ENCODE measurements at regions not wholly inside any gene's neighbourhood (a gene's known extent, or its start where the extent isn't known, plus 50 kb on each side); places are given as distances from the start of the nearest gene placed in this dataset.
"Not testable (repeated sequence)": the region's sequence is repeated elsewhere in the genome, so short reads cannot be mapped to it uniquely, and the experiment has no call there.

- Histone ChIP-seq H3K4me3 (ENCODE audit: low read depth, low read length) (peak overlapping the region; percentile 63), H3K9me3 (ENCODE audit: control insufficient read depth in 2 of 2, low read length in 2 of 2) (no peaks in the 10 kb centered on the region), H3K36me3 (ENCODE audit: control insufficient read depth, insufficient read depth, low read length) (no peaks in the 10 kb centered on the region), H3K4me1 (ENCODE audit: control insufficient read depth, insufficient read depth, low read length, poor library complexity, severe bottlenecking) (peaks cover 10% of the 10 kb centered on the region), H3K27me3 (ENCODE audit: control insufficient read depth, insufficient read depth, low read length) (no peaks in the 10 kb centered on the region), H3K27ac (ENCODE audit: insufficient read depth, low read length, poor library complexity, severe bottlenecking) (no peak overlapping the region)
- peaks cover 0 to 14% (median 7%) of the 10 kb centered on the region in 4 donors for H3K4me1 Mint-ChIP-seq
- H3K36me3 Mint-ChIP-seq = no peaks in the 10 kb centered on the region
- H3K9me3 Mint-ChIP-seq = no peaks in the 10 kb centered on the region
- ATAC-seq (ENCODE audit: low read depth in 2 of 2) (peak; percentile 40 to 43), DNase-seq (peak in 2 of 3 donors; percentile 30 to 70)
- H3K27ac Mint-ChIP-seq = peak overlapping the region; percentile 20 to 64 (median 46)
- peak overlapping the region in 3 of 4 donors; percentile 49 to 78 (median 70) for H3K4me3 Mint-ChIP-seq
- peaks cover 20% of the 10 kb centered on the region for H3K27me3 Mint-ChIP-seq
Observed at GRCh38 chr15:77944002-77944867, 133.3 kb downstream of the TBC1D2B start.

GRCh38 chr15:77942611-77943211 lies 134.8 kb downstream of the TBC1D2B start:
- Histone ChIP-seq H3K9me3 (ENCODE audit: control insufficient read depth in 2 of 2, low read length in 2 of 2) (no peaks in the 10 kb centered on the region), H3K4me1 (ENCODE audit: control insufficient read depth, insufficient read depth, low read length, poor library complexity, severe bottlenecking) (peaks cover 10% of the 10 kb centered on the region), H3K27ac (ENCODE audit: insufficient read depth, low read length, poor library complexity, severe bottlenecking) (no peak overlapping the region), H3K36me3 (ENCODE audit: control insufficient read depth, insufficient read depth, low read length) (no peaks in the 10 kb centered on the region), H3K4me3 (ENCODE audit: low read depth, low read length) (no peak overlapping the region), H3K27me3 (ENCODE audit: control insufficient read depth, insufficient read depth, low read length) (no peaks in the 10 kb centered on the region)
- no peak for DNase-seq
- Mint-ChIP-seq H3K4me1 (peaks cover 0 to 14% (median 7%) of the 10 kb centered on the region in 4 donors), H3K9me3 (no peaks in the 10 kb centered on the region), H3K27me3 (peaks cover 20% of the 10 kb centered on the region), H3K4me3 (peak overlapping the region in 1 of 4 donors; percentile 21), H3K36me3 (no peaks in the 10 kb centered on the region), H3K27ac (no peak overlapping the region)
- no peak for ATAC-seq (ENCODE audit: low read depth in 2 of 2)

- Mint-ChIP-seq H3K4me1 (peaks cover 0 to 14% (median 7%) of the 10 kb centered on the region in 4 donors), H3K27me3 (peaks cover 11% of the 10 kb centered on the region)
- H3K4me3 ChIP-seq (ENCODE audit: low read depth, low read length); H3K9me3 ChIP-seq (ENCODE audit: control insufficient read depth in 2 of 2, low read length in 2 of 2); H3K36me3 Mint-ChIP-seq; H3K36me3 ChIP-seq (ENCODE audit: control insufficient read depth, insufficient read depth, low read length); H3K9me3 Mint-ChIP-seq; H3K27ac ChIP-seq (ENCODE audit: insufficient read depth, low read length, poor library complexity, severe bottlenecking); H3K27ac Mint-ChIP-seq; H3K27me3 ChIP-seq (ENCODE audit: control insufficient read depth, insufficient read depth, low read length); DNase-seq; ATAC-seq (ENCODE audit: low read depth in 2 of 2); H3K4me3 Mint-ChIP-seq: not testable (repeated sequence)
- peaks cover 10% of the 10 kb centered on the region for H3K4me1 ChIP-seq (ENCODE audit: control insufficient read depth, insufficient read depth, low read length, poor library complexity, severe bottlenecking)
Observed at GRCh38 chr15:77941090-77941827, 136.3 kb downstream of the TBC1D2B start.

- Mint-ChIP-seq H3K4me3 (no peak overlapping the region), H3K9me3 (no peaks in the 10 kb centered on the region), H3K27me3 (peaks cover 6% of the 10 kb centered on the region), H3K27ac (peak overlapping the region in 1 of 3 donors; percentile 20), H3K36me3 (no peaks in the 10 kb centered on the region), H3K4me1 (peaks cover 0 to 14% (median 7%) of the 10 kb centered on the region in 4 donors)
- Histone ChIP-seq H3K27me3 (ENCODE audit: control insufficient read depth, insufficient read depth, low read length) (no peaks in the 10 kb centered on the region), H3K36me3 (ENCODE audit: control insufficient read depth, insufficient read depth, low read length) (no peaks in the 10 kb centered on the region), H3K4me1 (ENCODE audit: control insufficient read depth, insufficient read depth, low read length, poor library complexity, severe bottlenecking) (peaks cover 10% of the 10 kb centered on the region), H3K9me3 (ENCODE audit: control insufficient read depth in 2 of 2, low read length in 2 of 2) (no peaks in the 10 kb centered on the region), H3K4me3 (ENCODE audit: low read depth, low read length) (no peak overlapping the region), H3K27ac (ENCODE audit: insufficient read depth, low read length, poor library complexity, severe bottlenecking) (no peak overlapping the region)
- DNase-seq (no peak), ATAC-seq (ENCODE audit: low read depth in 2 of 2) (no peak)
Observed at GRCh38 chr15:77940381-77940947, 137.0 kb downstream of the TBC1D2B start.

GRCh38 chr15:77939851-77940250 lies 137.7 kb downstream of the TBC1D2B start:
- H3K27ac Mint-ChIP-seq = no peak overlapping the region
- H3K9me3 ChIP-seq (ENCODE audit: control insufficient read depth in 2 of 2, low read length in 2 of 2) = no peaks in the 10 kb centered on the region
- ATAC-seq (ENCODE audit: low read depth in 2 of 2) = no peak

GRCh38 chr15:77939026-77939425 lies 138.5 kb downstream of the TBC1D2B start:
- not testable (repeated sequence) for H3K27me3 Mint-ChIP-seq; H3K27me3 ChIP-seq (ENCODE audit: control insufficient read depth, insufficient read depth, low read length); H3K4me1 Mint-ChIP-seq; H3K9me3 ChIP-seq (ENCODE audit: control insufficient read depth in 2 of 2, low read length in 2 of 2); H3K36me3 Mint-ChIP-seq; H3K4me3 Mint-ChIP-seq; H3K27ac Mint-ChIP-seq; H3K36me3 ChIP-seq (ENCODE audit: control insufficient read depth, insufficient read depth, low read length); DNase-seq; H3K4me1 ChIP-seq (ENCODE audit: control insufficient read depth, insufficient read depth, low read length, poor library complexity, severe bottlenecking); H3K27ac ChIP-seq (ENCODE audit: insufficient read depth, low read length, poor library complexity, severe bottlenecking); ATAC-seq (ENCODE audit: low read depth in 2 of 2); H3K9me3 Mint-ChIP-seq; H3K4me3 ChIP-seq (ENCODE audit: low read depth, low read length)

More at GRCh38 chr15:77939851-77940250, 137.7 kb downstream of the TBC1D2B start:
- no peak overlapping the region for H3K27ac ChIP-seq (ENCODE audit: insufficient read depth, low read length, poor library complexity, severe bottlenecking)
- no peak overlapping the region for H3K4me3 ChIP-seq (ENCODE audit: low read depth, low read length)
- H3K27me3 ChIP-seq (ENCODE audit: control insufficient read depth, insufficient read depth, low read length) = no peaks in the 10 kb centered on the region
- H3K4me1 Mint-ChIP-seq = peaks cover 0 to 11% (median 3%) of the 10 kb centered on the region in 4 donors
- no peaks in the 10 kb centered on the region for H3K27me3 Mint-ChIP-seq
- peaks cover 10% of the 10 kb centered on the region for H3K4me1 ChIP-seq (ENCODE audit: control insufficient read depth, insufficient read depth, low read length, poor library complexity, severe bottlenecking)
- DNase-seq = no peak
- no peak overlapping the region for H3K4me3 Mint-ChIP-seq
- H3K9me3 Mint-ChIP-seq = no peaks in the 10 kb centered on the region
- no peaks in the 10 kb centered on the region for H3K36me3 ChIP-seq (ENCODE audit: control insufficient read depth, insufficient read depth, low read length)
- H3K36me3 Mint-ChIP-seq = no peaks in the 10 kb centered on the region

GRCh38 chr15:77938546-77938945 lies 139.0 kb downstream of the TBC1D2B start:
- not testable (repeated sequence) for H3K27ac ChIP-seq (ENCODE audit: insufficient read depth, low read length, poor library complexity, severe bottlenecking); H3K27me3 ChIP-seq (ENCODE audit: control insufficient read depth, insufficient read depth, low read length); H3K4me3 Mint-ChIP-seq; H3K27me3 Mint-ChIP-seq; H3K27ac Mint-ChIP-seq; H3K4me3 ChIP-seq (ENCODE audit: low read depth, low read length); H3K4me1 Mint-ChIP-seq; H3K36me3 ChIP-seq (ENCODE audit: control insufficient read depth, insufficient read depth, low read length); ATAC-seq (ENCODE audit: low read depth in 2 of 2); H3K4me1 ChIP-seq (ENCODE audit: control insufficient read depth, insufficient read depth, low read length, poor library complexity, severe bottlenecking); H3K9me3 Mint-ChIP-seq; H3K9me3 ChIP-seq (ENCODE audit: control insufficient read depth in 2 of 2, low read length in 2 of 2); H3K36me3 Mint-ChIP-seq; DNase-seq
